ENCODE measurements at regions not wholly inside any gene's neighbourhood (a gene's known extent, or its start where the extent isn't known, plus 50 kb on each side); places are given as distances from the start of the nearest gene placed in this dataset.

DNA sequence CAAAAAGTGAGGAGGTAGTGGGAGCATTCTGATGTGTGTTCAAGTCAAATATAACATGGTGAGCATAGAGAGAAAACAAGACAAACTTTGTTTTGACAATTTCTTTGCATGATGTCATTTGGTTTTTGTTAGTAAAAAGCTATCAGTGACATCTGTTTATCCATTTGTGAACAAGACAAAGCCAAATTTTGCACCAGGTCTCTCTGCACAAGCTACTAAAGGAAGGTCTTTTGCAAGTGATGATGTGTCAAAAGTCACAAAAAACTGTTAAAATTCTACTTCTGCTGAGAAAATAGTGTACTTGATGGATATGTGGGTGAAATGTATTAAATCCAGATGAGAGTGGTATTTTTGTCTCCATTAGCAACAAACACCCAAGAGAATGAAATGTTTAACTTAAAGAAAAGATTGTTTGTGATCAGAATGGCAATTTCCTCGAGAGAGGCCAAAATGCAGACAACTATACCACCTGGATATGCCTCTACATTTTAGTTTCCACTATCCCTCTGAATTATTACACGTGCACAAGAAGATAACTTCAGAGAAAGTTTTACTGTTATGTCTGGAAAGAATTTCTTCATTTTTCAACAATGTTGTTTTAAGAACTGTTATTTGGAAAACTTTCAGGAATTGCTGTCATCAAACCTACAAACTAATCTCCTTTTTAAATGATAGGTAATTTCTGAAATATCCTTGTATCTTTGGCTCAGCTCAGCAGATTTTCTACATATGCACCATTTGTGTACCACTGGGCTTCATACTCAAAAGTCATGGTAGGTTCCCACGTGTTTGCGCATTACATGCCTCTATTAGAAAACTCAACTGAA is 807.4 kb upstream of the ADGRL2 start:
- H3K36me3 Mint-ChIP-seq: no peaks in the 10 kb centered on the region
- WGBS (ENCODE audit: insufficient coverage): no CpG with 5 or more reads among the region's 4 CpGs
- H3K4me3 Mint-ChIP-seq: no peak overlapping the region

DNA sequence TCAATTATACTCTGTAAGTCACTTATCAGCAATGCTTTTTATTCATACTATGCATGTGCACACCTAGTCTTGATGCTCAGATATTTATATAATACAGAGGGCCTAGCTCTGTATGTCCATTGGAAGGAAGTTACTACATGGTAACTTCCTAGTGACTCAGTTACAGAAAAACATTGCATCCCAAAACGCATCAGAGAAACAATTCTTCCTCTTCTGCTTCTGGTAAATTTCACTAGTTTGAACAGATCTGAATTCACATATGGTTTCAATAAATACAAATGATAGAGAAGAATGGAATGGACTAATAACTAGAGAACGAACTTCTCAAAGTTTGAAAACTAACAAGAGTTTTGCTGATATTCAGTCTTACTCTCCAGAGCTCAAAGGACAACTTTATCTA is 811.3 kb upstream of the ADGRL2 start:
- TF ChIP-seq, protein P1, sequence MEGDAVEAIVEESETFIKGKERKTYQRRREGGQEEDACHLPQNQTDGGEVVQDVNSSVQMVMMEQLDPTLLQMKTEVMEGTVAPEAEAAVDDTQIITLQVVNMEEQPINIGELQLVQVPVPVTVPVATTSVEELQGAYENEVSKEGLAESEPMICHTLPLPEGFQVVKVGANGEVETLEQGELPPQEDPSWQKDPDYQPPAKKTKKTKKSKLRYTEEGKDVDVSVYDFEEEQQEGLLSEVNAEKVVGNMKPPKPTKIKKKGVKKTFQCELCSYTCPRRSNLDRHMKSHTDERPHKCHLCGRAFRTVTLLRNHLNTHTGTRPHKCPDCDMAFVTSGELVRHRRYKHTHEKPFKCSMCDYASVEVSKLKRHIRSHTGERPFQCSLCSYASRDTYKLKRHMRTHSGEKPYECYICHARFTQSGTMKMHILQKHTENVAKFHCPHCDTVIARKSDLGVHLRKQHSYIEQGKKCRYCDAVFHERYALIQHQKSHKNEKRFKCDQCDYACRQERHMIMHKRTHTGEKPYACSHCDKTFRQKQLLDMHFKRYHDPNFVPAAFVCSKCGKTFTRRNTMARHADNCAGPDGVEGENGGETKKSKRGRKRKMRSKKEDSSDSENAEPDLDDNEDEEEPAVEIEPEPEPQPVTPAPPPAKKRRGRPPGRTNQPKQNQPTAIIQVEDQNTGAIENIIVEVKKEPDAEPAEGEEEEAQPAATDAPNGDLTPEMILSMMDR (IDR thresholded peaks at IDR 0.05): no peak
- Mint-ChIP-seq H3K27ac (no peak overlapping the region), H3K4me1 (no peaks in the 10 kb centered on the region), H3K27me3 (ENCODE audit: low read depth in 3 of 3) (peaks cover 0 to 2% (median 0%) of the 10 kb centered on the region in 3 donors), H3K4me3 (no peak overlapping the region), H3K36me3 (no peaks in the 10 kb centered on the region), H3K9me3 (peaks cover 0 to 10% (median 4%) of the 10 kb centered on the region in 7 donors)
- Histone ChIP-seq H2AFZ (ENCODE audit: insufficient read depth, low read depth, low read length, poor library complexity, severe bottlenecking) (no peak overlapping the region), H3K27ac (ENCODE audit: low read depth in 1 of 2, low read length in 2 of 2) (no peak overlapping the region), H3K4me1 (ENCODE audit: control insufficient read depth in 1 of 2, insufficient read depth in 2 of 2, low read length in 2 of 2) (no peaks in the 10 kb centered on the region), H3K27me3 (ENCODE audit: control insufficient read depth in 2 of 2, insufficient read depth in 2 of 2, low read length in 2 of 2) (no peaks in the 10 kb centered on the region), H3K9ac (ENCODE audit: insufficient read depth, low read length, poor library complexity, severe bottlenecking) (no peak overlapping the region), H3K79me2 (ENCODE audit: insufficient read depth, low read length) (no peaks in the 10 kb centered on the region), H3K4me3 (replicated peaks in 1 of 3; ENCODE audit: low read depth in 2 of 3, low read length in 3 of 3) (no peak overlapping the region), H3K36me3 (replicated peaks in 1 of 2; ENCODE audit: control insufficient read depth in 1 of 2, insufficient read depth in 2 of 2, low read length in 2 of 2) (no peaks in the 10 kb centered on the region), H3K9me3 (replicated peaks in 1 of 2; ENCODE audit: control insufficient read depth in 1 of 2, insufficient read depth in 1 of 2, low read length in 2 of 2) (peaks cover 0 to 3% of the 10 kb centered on the region in 2 donors), H4K20me1 (ENCODE audit: insufficient read depth, low read length) (no peaks in the 10 kb centered on the region), H3K4me2 (replicated peaks; ENCODE audit: extremely low read depth, low read length, poor library complexity, severe bottlenecking) (no peak overlapping the region)
- no CpG with 5 or more reads among the region's 2 CpGs for WGBS (ENCODE audit: insufficient coverage)
- no peak for DNase-seq
- intact Hi-C loops (cut with micrococcal nuclease): no loop called here

More for the DNA sequence above, 807.4 kb upstream of the ADGRL2 start:
- H3K9me3 ChIP-seq (replicated peaks in 1 of 2; ENCODE audit: control insufficient read depth in 1 of 2, insufficient read depth in 1 of 2, low read length in 2 of 2): peaks cover 0 to 3% of the 10 kb centered on the region in 2 donors
- no peak overlapping the region for H3K27ac Mint-ChIP-seq
- TF ChIP-seq, protein P1 (IDR thresholded peaks at IDR 0.05): no peak
- H3K4me1 Mint-ChIP-seq: no peaks in the 10 kb centered on the region
- H3K27me3 ChIP-seq (ENCODE audit: control insufficient read depth in 2 of 2, insufficient read depth in 2 of 2, low read length in 2 of 2): no peaks in the 10 kb centered on the region
- H2AFZ ChIP-seq (ENCODE audit: insufficient read depth, low read depth, low read length, poor library complexity, severe bottlenecking): no peak overlapping the region
- no peak overlapping the region for H3K4me3 ChIP-seq (replicated peaks in 1 of 3; ENCODE audit: low read depth in 2 of 3, low read length in 3 of 3)
- no peak for DNase-seq
- no peaks in the 10 kb centered on the region for H3K79me2 ChIP-seq (ENCODE audit: insufficient read depth, low read length)
- intact Hi-C loops (cut with micrococcal nuclease): no loop called here
- H3K36me3 ChIP-seq (replicated peaks in 1 of 2; ENCODE audit: control insufficient read depth in 1 of 2, insufficient read depth in 2 of 2, low read length in 2 of 2): no peaks in the 10 kb centered on the region
- H3K4me2 ChIP-seq (replicated peaks; ENCODE audit: extremely low read depth, low read length, poor library complexity, severe bottlenecking): no peak overlapping the region
- no peaks in the 10 kb centered on the region for H3K27me3 Mint-ChIP-seq (ENCODE audit: low read depth in 3 of 3)
- no peak overlapping the region for H3K27ac ChIP-seq (ENCODE audit: low read depth in 1 of 2, low read length in 2 of 2)
- H3K9ac ChIP-seq (ENCODE audit: insufficient read depth, low read length, poor library complexity, severe bottlenecking): no peak overlapping the region
- H3K4me1 ChIP-seq (ENCODE audit: control insufficient read depth in 1 of 2, insufficient read depth in 2 of 2, low read length in 2 of 2): no peaks in the 10 kb centered on the region
- H3K9me3 Mint-ChIP-seq: peaks cover 0 to 11% (median 3%) of the 10 kb centered on the region in 7 donors
- no peaks in the 10 kb centered on the region for H4K20me1 ChIP-seq (ENCODE audit: insufficient read depth, low read length)
